Peyer's patch (tissue), 4 donors: ENCODE measurements at regions not wholly inside any gene's neighbourhood (a gene's known extent, or its start where the extent isn't known, plus 50 kb on each side); places are given as distances from the start of the nearest gene placed in this dataset.

Experiments used
- CTCF ChIP-seq, 6 experiments: fragments of 450-650 bp in 4 of 6; fragments of 200-600 bp in 2 of 6; sonication (generic) in 1 of 6; IDR thresholded peaks; one replicate each; pipeline ENCODE4 v1.5.1; 2017 to 2019; ENCODE audit warnings: antibody characterized with exemption in 6 of 6, mild to moderate bottlenecking in 3 of 6, moderate library complexity in 1 of 6
- POLR2A ChIP-seq, 2 donors: fragments of 450-650 bp; IDR thresholded peaks; one replicate each; pipeline ENCODE4 v1.5.1; 2017; ENCODE audit warnings: antibody characterized with exemption in 2 of 2, mild to moderate bottlenecking in 2 of 2, moderate library complexity in 2 of 2

DNA sequence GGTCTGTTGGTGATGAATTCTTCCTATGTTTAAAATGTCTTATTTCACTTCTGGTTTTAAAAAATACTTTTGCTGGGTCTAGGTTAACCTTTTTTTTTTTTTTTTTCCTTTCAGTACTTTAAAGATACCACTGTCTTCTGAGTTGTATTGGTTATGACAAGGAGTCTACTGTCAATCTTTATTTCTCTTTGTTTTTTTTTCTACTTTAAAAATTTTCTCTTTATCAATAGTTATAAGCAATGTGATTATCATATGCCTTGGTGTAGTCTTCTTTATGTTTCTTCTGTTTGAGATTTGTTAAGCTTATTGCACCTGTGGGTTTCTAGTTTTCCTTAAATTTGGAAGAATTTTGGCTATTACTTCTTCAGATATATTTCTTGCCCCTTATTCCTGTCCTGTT lies 125.6 kb upstream of the SPRY4 start:
- no peak for TF ChIP-seq CTCF (IDR thresholded peaks at IDR 0.05)
- TF ChIP-seq POLR2A (IDR thresholded peaks at IDR 0.05), result no peak
